KG1 (cell line): ENCODE measurements at regions not wholly inside any gene's neighbourhood (a gene's known extent, or its start where the extent isn't known, plus 50 kb on each side); places are given as distances from the start of the nearest gene placed in this dataset.

Experiments
- DNase-seq: peaks from one replicate; lab custom pipeline; 2025; lab: John Stamatoyannopoulos, UW

DNA sequence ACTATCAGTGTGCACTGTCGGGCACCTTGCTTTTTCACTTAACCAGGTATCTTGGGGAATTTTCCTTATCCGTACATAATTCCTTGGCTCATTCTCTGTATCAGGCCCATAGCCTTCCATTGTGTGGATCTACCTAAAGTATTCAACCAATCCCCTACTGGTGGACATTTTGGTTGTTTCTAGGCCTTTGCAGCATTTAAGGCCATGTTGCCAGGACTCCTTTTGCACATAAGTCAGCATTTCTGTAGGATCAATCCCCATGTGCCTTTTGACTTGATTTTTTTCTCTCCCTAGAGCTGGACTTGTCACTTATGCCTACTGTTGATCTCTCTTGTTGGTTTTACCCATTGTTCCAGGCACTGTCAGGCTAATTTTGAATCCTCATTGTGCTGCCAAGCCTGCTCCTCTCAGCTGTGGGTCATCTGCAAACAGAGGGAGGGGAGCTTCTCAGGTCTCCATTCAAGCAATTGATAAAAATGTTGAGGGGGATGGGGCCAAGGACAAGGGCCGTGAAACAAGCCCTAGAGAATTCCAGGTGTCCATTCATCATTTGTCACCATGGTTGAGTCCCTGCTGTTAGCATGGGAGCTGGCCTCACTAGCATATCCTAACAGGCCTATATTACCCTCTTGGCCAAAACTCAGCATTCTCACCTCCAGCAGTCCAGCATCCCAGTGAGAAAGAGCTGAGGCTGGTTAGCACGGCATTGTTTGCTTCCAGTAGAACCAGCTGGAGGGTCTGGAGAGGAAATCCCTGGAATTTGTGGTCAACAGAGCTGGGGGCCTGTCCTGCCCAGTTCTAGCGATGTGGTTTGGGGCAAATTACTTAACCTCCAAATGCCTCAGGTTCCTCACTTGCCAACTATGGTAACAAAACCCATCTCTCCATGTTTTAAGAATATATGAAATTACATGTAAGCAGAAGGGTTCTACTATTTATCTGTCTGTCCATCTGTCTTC lies 178.4 kb downstream of the MRPL14 start:
- DNase-seq: no peak

DNA sequence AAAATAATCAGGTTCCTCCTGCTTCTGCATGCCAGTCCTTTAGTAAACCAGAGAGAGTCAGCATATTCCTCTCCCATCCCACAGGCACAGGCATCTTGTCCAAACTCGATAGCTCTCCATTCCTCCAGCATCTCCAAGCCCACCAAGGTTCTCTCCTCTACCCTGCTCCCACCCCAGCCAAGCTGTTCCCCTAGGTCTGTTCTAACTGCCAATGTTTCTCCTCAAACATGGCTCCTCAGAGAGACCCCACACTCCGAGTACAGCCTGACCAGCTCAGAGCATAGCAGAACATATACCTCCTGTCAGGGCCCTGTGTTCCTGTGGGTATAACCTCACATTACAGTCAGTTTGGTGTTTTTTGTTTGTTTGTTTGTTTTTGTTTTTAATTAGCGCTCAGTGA lies 177.8 kb downstream of the VEGFA start:
- no peak for DNase-seq

DNA sequence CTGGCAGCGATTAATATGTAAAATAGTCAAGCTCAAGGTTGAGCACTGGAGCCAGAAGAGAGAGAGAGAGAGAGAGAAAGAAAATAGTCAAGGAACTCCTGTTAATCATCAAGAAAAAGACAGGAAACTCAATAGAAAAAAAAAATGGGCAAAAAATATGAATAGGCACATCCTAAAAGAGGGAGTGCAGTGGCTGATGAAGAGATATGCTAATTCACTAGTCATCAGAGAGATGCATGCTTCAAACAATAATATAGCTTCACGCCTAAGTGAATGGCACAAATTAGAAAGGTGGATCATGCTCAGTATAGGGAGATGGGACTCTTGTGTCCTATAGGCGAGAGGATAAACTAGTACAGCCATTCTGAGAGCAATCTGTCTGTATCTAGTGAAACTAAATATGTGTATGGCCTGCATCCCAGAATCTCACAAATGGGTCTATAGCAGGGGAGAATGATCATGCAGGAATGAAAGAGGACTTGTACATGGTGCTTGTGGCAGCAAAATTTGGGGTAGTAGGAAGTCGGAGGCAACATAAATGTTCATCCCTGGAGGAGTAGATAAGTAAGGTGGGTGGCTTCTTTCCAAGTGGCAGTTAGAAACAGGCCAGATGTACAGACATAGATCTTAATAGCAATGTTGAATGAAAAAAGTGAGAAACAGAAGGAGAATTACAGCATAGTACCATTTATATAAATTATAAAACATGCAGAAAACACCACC lies 176.8 kb downstream of the VEGFA start:
- no peak for DNase-seq

DNA sequence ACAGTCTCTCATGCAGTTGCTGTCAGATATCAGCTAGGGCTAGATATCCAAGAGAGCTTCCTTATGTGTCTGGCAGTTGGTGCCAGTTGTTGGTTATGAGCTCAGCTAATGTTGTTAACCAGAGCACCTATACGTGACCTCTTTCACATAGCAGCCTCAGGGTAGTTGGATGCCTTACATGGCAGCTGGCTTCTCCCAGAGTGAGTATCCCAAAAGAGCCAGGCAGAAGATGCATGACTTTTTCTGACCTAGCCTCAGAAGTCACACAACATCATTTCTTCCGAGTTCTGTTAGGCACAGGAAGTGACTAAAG lies 175.7 kb downstream of the VEGFA start:
- no peak for DNase-seq

DNA sequence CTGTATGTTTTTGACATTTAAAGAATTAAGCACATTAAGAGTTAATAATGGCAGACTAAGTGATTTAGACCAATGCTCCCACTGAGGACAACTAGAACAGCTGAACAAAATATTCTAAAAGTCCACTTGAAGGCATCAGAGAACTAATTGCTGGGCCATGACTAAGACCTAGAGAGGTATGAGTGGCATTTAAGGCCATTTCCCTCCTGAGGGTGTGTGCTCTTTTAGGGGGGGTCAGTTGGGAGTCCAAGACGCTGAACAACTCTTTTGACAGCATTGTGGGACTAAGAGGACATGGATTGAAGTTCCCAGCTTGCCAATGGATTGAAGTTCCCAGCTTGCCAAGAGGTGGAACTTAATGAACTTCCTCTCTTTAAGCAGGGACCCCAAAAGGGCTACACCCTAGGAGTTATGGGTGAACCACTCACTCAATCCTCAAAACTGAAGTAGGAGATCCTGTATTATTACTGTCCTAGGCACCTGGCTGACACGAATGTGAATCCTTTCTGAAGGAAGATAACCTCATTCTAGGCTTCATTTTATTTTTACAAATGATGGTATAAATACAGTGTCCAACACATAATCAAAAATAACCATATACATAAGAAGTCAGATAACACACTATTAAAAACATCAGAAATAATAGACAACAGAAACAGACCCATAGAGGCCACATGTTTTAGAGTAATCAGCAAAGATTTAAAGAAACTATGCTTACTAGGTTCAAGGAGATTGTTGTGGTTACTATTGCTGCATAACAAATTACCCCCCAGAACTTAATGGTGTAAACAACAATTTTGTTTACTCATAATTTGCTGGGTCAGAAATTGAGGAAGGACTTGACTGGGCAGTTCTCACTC lies 175.1 kb downstream of the VEGFA start:
- no peak for DNase-seq

DNA sequence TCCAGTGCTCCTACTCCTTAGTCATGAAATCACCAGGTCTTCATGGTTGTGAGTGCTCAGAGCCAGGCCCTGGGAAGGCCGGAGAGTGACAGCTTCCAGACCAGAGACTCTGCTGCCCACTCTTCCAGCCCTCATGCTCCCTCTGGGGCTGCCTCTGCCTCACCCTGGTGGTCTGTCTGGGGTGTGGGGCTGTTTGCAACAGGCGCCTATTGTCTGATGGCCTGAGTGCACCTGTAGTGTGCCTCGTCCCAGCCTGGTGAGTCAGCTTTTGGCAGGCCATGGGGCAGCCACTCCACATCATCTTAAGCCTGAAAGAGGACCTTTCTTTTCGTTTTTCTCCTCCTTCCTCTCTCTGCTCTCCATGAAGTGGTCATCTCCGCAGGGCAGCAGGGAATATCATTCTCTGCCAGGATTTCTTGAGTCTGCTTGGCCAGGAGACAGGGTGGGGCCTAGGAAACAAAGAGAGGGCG lies 173.8 kb downstream of the VEGFA start:
- no peak for DNase-seq

DNA sequence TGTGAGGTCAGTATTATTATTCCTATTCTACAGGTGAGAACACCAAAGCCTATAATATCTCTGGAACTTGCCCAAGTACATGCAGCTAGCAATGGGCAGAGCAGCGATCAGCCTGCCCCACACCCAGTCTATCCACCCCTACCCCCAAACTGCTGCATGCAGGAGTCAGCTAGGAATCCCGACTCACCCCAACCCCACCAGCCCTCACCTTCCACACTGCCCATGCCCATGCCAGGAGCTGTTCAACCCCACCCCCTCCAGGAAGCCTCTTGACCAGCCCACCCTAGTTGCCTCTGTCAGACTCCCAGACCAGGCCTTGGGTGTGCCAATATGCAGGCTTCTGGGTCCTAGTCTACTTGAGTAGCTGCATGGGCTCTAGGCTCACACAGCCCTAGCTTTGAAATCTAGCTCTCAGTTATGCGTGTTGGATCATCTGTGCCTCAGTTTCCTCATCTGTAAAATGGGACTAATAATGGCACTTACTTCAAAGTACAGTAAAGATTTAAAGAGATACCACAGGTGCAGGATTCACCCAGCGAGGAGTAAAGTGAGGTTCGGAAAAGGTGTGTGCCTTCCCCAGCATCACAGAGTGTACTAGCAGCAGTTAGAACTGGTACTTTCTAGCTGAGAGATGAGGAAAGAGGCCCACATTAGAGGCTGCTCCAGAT lies 173.2 kb downstream of the VEGFA start:
- no peak for DNase-seq

DNA sequence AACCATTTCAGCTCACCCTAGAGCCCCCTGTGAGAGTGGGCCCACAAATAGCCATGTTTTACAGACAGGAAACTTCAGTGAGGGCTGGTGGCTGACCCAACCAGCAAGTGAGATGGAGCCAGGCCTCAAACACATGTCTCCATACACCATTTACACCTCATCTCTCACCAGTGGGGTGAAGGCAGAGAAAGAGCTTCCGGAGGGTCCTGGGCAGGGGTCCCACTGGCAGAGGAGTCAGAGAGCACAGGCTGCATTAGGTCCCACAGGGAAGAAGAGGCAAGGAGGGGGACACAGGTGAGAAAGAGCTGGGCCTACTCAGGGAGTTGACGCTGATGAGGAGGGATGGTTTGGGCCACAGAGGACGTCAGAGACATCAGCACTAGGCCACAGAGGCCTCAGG lies 172.6 kb downstream of the VEGFA start:
- DNase-seq: no peak

DNA sequence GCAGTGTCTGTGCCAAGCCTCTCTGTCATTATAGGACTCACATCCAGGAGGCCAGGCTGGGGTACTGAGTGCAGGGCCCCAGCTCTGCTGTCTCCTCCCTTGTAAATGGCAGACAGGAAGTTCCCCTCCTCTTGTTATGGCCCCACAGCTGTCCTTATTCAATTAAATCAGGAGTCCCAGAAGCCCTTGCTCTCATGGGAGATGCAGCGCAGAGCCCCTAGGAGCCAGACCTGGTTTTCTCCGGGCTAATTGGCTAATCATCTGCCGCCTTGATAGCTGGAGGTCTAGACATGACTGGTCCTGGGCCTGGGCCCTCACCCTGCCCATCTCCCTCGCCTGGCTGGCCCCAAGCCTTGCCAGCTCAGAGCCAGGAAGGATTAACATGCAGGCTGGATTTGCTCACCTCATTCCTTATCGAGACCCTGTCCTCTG lies 172.0 kb downstream of the VEGFA start:
- DNase-seq: no peak

DNA sequence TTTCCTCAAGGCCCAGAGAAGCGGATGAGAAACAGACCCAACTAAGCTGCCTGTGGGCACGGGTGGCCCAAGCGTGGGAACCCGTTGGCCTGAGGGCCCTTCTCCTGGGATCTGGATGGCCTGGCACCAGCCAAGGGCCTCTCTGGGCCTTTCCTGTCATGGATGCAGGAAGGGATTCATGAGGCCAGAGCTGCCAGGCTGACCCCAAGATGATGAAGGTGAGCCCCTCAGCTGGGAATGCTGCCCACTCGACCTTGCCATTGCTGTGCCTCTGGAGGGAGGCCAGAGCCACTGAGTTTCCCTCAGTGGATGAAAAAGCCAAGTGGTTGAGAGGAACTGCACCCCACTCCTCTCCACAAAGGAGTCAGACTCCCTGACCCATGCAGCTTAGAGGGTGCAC lies 171.2 kb downstream of the VEGFA start:
- DNase-seq: no peak

DNA sequence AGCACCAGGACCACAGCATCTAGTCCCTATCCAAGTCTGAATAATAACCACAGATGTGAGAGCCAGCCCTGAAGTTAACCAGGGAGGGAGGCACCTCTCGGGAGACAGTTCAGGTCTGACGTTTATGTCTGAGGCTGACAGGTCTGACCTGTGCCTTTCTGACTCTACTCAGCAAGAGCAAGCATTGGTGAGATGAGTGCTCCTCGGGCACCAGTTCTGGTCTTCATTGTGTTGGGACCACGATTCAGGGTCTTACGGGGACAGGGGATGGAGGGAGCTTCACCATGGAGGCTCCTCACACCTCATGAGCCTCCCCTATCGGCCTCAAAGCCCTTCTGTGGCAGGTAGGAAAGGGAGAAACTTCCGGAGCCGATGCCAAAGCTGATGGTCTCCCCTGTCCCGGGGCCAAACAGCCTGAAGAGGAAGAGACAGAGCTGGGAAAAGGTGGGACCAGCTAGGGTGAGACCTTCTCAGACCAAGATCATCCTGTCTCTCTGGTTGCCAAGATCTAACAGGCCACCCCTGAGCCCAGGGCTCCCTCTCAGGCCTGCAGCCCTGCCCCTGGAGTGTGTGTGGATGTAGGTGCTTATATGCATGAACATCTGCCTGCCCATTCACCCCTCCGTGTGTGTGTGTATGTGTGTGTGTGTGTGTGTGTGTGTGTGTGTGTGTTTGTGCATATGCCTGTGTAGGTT lies 170.5 kb downstream of the VEGFA start:
- no peak for DNase-seq

DNA sequence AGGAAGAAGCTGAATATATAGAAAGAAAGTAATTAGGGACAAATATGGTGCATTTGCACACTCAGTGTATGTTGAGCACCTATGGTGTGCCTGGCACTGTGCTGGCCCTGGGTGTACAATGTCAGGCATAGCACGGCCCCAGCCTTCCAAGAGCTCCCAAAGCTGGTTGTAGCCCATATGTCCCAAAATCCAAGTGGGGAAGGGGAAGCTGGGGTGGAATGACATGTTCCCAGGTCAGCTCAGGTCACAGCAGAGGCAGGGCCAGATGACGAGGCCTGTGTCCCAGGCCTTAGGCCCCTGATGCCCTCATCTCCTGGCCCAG lies 170.0 kb downstream of the VEGFA start:
- DNase-seq: no peak

DNA sequence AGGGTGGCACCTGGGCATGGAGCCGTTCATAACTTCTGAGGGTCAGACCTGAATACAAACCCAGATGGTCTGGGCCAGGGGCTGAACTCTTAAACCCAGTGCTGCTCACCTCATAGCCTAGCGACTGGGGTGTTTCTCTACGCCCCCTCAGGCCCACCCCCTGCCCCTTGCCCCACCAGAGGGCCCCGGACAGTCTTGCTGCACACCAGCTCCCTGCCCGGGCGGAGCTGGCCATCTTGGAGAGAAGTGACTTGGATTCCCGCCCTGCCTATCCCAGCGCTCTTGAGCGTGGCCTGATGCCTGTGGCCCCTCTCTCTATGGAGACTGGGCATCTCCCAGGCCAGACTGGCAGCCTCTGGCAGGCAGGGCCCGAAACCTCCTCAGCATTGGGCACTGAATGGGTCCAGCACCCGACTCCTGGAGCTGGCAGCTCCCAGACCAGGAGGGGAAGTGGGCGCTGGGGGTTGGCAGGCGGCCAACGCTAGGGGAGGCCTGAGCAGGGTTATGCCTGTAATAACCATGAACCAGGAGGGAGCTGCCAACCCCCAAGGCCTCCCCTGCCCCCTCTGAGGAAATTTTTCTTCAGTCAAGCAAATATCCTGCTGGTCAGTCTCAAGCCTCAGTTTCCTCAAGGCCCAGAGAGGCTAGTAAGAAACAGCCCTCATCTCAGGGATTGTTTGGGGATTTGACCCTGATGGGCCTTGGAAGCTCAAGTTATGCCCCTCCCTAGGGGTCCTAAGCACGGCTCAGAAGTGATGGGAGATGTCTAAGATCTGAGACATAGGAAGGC lies 169.5 kb downstream of the VEGFA start:
- DNase-seq: no peak

DNA sequence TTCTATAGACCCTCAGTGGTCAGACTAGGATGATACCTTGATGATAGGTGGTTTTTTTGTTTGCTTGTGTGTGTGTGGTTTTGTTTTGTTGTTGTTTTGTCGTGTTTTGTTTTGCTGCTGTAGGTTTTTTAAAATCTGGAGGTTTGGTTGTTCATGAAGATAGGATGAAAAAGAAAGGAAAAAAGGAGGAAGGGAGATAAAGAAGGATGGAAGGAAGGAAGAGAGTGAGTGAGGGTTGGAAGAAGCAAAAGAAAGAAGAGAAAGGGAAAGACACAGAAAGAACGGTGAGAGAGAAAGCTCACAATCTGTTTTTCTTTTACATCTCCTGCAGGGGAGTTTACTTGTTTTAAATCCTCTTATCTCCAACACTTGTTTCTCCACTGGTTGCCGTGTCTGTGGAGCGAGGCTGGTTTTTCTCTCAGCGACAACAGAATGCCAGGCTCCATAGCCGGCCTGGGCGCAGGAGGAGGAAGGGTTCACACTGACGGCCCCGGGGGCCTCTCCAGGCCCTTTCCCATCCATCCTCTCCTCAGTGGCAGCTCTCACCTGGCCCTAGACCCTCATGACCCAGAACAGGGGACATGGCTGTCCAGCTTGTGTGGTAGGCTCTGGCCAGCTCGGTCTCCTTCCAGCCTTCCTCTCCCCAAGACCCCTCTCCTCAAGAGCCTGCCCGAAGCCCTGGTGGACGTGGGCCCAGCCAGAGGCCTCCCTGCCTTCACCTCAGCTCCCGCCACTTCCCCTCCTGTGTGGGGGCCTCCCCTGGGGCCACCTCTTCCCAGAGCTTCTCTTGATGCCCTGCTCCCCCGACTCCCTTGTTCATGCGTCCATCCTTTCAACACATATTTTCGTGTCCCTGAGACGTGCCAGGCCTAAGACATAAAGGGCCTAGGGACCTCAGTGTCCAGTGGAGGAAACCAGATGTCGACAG lies 168.4 kb downstream of the VEGFA start:
- DNase-seq: no peak

DNA sequence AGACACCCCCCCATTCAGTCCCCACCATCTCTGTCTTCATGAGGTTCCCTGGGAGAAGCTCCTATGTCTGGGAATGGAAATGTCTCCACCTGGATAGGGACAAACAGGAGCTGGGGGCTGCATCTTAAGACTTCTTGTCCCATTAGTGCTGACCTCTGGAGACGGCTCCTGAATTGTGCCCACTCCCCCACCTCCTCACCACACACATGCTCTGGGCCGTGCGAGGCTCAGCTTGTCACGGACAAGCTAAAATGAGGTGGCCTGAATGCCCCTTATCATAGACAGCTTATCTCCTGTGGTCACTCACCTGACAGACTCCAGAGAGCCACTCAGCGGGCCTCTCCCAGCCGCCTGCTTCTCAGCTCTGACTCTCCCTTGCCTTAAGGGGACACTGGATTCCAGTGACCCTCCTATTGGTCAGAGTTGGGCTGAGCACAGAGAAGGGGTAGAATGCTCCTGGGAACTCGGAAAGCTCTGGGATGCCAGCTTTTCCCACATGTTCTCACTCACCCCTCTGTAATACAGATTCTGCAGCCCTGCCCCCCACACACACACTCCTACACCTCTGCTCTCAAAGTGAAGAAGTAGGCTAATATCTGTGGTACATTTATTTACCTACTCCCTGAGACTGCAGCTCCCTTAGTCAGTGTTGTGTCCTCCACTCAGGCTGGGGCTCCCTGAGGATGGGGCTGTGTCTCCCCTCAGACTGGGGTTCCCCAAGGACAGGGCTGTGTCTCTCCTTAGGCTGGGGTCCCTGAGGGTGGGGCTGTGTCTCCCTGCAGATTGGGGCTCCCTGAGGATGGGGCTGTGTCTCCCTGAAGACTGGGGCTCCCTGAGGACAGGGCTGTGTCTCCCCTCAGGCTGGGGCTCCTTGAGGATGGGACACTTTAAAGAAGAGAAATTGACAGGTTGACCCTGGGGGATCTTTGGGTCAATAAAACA lies 167.5 kb downstream of the VEGFA start:
- DNase-seq: no peak

DNA sequence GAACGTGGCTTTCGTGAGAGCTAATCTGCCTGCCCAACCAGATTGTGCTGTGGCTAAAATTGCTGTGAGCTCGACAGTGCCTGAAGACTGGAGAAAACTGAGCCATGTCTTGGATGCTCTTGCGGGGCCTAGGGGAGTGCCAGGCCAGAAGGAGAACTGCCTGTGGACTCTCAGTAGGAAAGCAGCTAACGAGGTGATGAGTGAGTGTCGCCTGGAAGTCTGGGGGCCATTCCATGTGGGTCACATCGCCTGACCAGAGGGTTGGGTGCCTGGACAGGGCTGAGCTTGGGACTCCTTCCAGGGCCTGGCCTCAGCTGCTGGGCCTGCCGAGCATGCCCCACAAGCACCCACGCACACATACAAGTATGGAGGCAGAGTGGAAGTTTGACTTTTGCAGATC lies 166.5 kb downstream of the VEGFA start:
- no peak for DNase-seq

DNA sequence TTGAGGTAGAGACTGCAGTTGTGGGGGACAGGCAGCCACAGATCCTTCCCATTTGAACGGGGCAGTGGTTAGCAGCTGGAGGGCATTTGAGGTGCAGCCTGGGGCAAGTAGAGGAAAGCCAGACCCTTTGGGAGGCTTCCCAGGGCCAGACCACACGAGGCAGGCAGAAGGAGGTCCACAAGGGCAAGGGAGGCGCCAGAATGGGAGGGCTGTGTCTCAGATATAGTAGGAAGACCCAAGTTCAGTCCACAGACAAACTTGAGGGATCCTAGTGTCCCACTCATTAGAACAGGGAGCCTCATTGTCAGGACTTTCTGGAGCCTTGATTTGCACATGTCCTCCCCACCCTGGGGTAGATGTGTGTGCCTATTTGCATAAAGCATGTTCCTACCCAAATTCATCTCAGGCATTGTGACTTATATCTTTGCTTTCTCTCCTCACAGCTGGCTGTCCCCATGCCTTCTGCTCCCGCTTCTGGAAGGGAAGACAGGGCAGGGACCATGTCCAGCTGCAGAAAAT lies 166.0 kb downstream of the VEGFA start:
- DNase-seq: no peak
